Astrocyte of the spinal cord (primary cell): ENCODE measurements at regions not wholly inside any gene's neighbourhood (a gene's known extent, or its start where the extent isn't known, plus 50 kb on each side); places are given as distances from the start of the nearest gene placed in this dataset.

ENCODE experiments used
- DNase-seq: peaks from one replicate; pipeline ENCODE4 v3.0.0; 2011; ENCODE audit warnings: low read depth, low spot score
- H3K4me3 ChIP-seq: 2 replicates; pipeline ENCODE4 v1.5.1; 2011; ENCODE audit warnings: low read depth, mild to moderate bottlenecking, low read length, moderate library complexity
- CTCF ChIP-seq: IDR thresholded peaks from 2 replicates; pipeline ENCODE4 v1.5.1; 2012; ENCODE audit warnings: low read depth, mild to moderate bottlenecking, low read length, inconsistent platforms
- in situ Hi-C: cut with HindIII; loops from 2 replicates; pipeline ENCODE4 v1.10.0; 2017; ENCODE audit warnings: low sequenced_read_pairs

DNA sequence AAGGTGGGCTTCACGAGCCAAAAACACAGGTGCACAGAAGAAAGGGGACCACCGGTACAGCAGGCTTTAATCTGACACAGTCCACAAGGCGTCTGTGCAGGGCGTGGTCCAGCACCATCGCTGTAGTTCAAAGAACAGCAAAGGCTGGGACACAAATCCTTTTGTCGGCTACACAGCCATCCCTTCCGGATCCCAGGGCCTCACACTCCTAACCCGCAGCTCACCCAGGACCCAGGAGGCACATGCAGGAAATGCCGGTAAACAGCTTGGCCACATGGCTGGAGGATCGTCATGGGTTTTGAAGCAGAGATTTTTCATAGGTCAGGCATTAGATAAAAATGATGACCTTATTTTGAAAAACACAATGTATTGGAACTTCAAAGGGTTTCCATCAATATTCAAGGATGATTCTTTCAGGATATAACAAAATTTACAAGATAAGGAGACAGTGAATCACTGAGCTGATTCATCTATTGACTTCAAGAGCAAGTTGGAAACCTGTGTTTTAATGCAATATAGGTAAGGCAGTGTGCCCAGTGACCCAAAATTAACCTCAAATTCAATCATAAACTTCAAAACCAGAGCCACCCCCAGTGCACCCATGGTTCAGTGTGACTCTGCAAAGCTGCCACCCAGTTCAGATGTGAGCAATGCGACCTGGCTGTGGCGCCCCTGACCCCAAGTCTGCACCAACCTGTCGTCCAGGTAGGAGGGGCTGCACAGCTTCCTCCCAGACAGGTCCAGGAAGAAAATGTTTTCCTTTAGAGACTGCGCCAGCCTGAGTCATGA, 74.4 kb downstream of the TMEM18 start:
- TF ChIP-seq CTCF: no peak
- in situ Hi-C loops: no loop called here
- H3K4me3 ChIP-seq: no peak overlapping the region
- DNase-seq: no peak

GRCh38 chr2:601806-602455, 75.3 kb downstream of the TMEM18 start:
- no peak for TF ChIP-seq CTCF
- no peak for DNase-seq
- no peak overlapping the region for H3K4me3 ChIP-seq
- in situ Hi-C loops: no loop called here

GRCh38 chr2:601387-601698, 75.9 kb downstream of the TMEM18 start:
- no peak for TF ChIP-seq CTCF
- H3K4me3 ChIP-seq: no peak overlapping the region
- DNase-seq: no peak
- in situ Hi-C loops: no loop called here

- in situ Hi-C loops: no loop called here
These were observed 76.4 kb downstream of the TMEM18 start for GRCh38 chr2:600542-601386.

GRCh38 chr2:599601-600000, 77.6 kb downstream of the TMEM18 start:
- DNase-seq: no peak
- no peak for TF ChIP-seq CTCF

More at GRCh38 chr2:600542-601386, 76.4 kb downstream of the TMEM18 start:
- no peak for TF ChIP-seq CTCF
- H3K4me3 ChIP-seq: no peak overlapping the region
- DNase-seq: no peak

DNA sequence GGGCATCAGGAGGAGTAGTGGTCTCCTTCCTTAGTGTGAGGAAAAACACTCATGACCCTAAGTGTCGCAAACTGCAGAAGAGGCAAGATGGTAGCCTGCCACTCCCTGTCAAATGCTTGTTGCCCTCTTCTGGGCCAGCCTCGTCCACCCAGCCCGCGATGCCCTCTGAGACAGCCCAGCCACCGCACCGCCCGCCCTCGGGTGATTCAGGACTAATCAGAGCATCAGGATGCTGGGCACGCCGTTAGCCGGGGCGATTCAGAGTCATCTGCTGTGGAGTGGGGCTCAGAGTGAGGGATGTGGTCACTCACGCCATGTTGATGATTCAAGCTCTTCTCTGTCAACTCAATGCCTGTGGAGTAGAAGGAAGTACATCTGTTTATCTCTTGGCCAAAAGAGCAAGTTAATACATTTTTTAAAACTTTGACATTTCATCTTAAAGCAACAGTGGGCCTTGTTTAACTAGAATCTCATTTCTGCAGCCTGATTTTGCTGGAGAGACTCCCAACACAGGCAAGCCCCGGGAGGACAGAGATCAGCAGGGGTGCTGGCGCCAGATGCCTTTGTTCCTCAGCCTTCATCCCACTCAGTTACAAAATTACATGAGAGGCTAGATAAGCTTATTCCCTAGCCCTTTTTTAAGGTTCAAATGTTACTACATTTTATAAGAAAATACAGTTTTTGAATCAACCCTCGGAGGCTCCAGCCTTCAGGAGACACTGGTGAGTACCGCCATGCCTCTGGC, 79.0 kb downstream of the TMEM18 start:
- DNase-seq: peak; percentile 5
- in situ Hi-C loops: no loop called here
- no peak overlapping the region for H3K4me3 ChIP-seq
- TF ChIP-seq CTCF: no peak

More at GRCh38 chr2:599601-600000, 77.6 kb downstream of the TMEM18 start:
- in situ Hi-C loops: no loop called here
- no peak overlapping the region for H3K4me3 ChIP-seq
